NOMO-1 treated with DMSO at 0.1 percent for 48 hours (cell line): ENCODE measurements at regions not wholly inside any gene's neighbourhood (a gene's known extent, or its start where the extent isn't known, plus 50 kb on each side); places are given as distances from the start of the nearest gene placed in this dataset.
"Not testable (repeated sequence)": the region's sequence is repeated elsewhere in the genome, so short reads cannot be mapped to it uniquely, and the experiment has no call there.

Experiments used
- DNase-seq: peaks from one replicate; lab custom pipeline; 2025; ENCODE audit not compliant: unreplicated experiment; lab: John Stamatoyannopoulos, UW

- DNase-seq, result no peak
Observed at GRCh38 chr20:29687438-29687837, 1570.0 kb upstream of the DEFB115 start.

- DNase-seq, result no peak
Observed at GRCh38 chr20:29689411-29690225, 1567.8 kb upstream of the DEFB115 start.

- no peak for DNase-seq
Observed at GRCh38 chr20:29690274-29690673, 1567.2 kb upstream of the DEFB115 start.

- no peak for DNase-seq
Observed at GRCh38 chr20:29740601-29740950, 1516.9 kb upstream of the DEFB115 start.

GRCh38 chr20:29740951-29741593, 1516.4 kb upstream of the DEFB115 start:
- DNase-seq, result no peak

GRCh38 chr20:29741594-29741893, 1515.9 kb upstream of the DEFB115 start:
- no peak for DNase-seq

- no peak for DNase-seq
Observed at GRCh38 chr20:29741894-29742698, 1515.4 kb upstream of the DEFB115 start.

GRCh38 chr20:29742699-29743100, 1514.8 kb upstream of the DEFB115 start:
- no peak for DNase-seq

- DNase-seq, result no peak
Observed at GRCh38 chr20:29743101-29743931, 1514.1 kb upstream of the DEFB115 start.

- no peak for DNase-seq
Observed at GRCh38 chr20:29744071-29744470, 1513.4 kb upstream of the DEFB115 start.

- DNase-seq, result not testable (repeated sequence)
Observed at GRCh38 chr20:29745534-29746245, 1511.8 kb upstream of the DEFB115 start.

- DNase-seq, result no peak
Observed at GRCh38 chr20:29750268-29750899, 1507.1 kb upstream of the DEFB115 start.

GRCh38 chr20:29752644-29753425, 1504.6 kb upstream of the DEFB115 start:
- DNase-seq, result not testable (repeated sequence)

- not testable (repeated sequence) for DNase-seq
Observed at GRCh38 chr20:29753426-29753746, 1504.1 kb upstream of the DEFB115 start.

GRCh38 chr20:29753879-29754278, 1503.6 kb upstream of the DEFB115 start:
- not testable (repeated sequence) for DNase-seq

GRCh38 chr20:29755854-29756498, 1501.5 kb upstream of the DEFB115 start:
- not testable (repeated sequence) for DNase-seq

GRCh38 chr20:29756664-29757063, 1500.8 kb upstream of the DEFB115 start:
- no peak for DNase-seq

- not testable (repeated sequence) for DNase-seq
Observed at GRCh38 chr20:29761621-29762385, 1495.7 kb upstream of the DEFB115 start.
